ENCODE measurements at regions not wholly inside any gene's neighbourhood (a gene's known extent, or its start where the extent isn't known, plus 50 kb on each side); places are given as distances from the start of the nearest gene placed in this dataset.
"Not testable (repeated sequence)": the region's sequence is repeated elsewhere in the genome, so short reads cannot be mapped to it uniquely, and the experiment has no call there.

GRCh38 chr20:63145156-63145555, 70.8 kb downstream of the YTHDF1 start:
- DNase-seq (ENCODE audit: low read depth in 1 of 2, low spot score in 1 of 2) = no peak

- DNase-seq (ENCODE audit: low read depth in 1 of 2, low spot score in 1 of 2) = no peak
These were observed 73.0 kb downstream of the YTHDF1 start for GRCh38 chr20:63142933-63143332.

GRCh38 chr20:63141531-63141930, 74.4 kb downstream of the YTHDF1 start:
- no peak for DNase-seq (ENCODE audit: low read depth in 1 of 2, low spot score in 1 of 2)

GRCh38 chr20:63140514-63141433, 75.2 kb downstream of the YTHDF1 start:
- no peak for DNase-seq (ENCODE audit: low read depth in 1 of 2, low spot score in 1 of 2)

GRCh38 chr20:63139837-63140236, 76.1 kb downstream of the YTHDF1 start:
- DNase-seq (ENCODE audit: low read depth in 1 of 2, low spot score in 1 of 2) = no peak

- no peak for DNase-seq (ENCODE audit: low read depth in 1 of 2, low spot score in 1 of 2)
These were observed 76.6 kb downstream of the YTHDF1 start for GRCh38 chr20:63139356-63139755.

GRCh38 chr20:63138855-63139341, 77.0 kb downstream of the YTHDF1 start:
- no peak for DNase-seq (ENCODE audit: low read depth in 1 of 2, low spot score in 1 of 2)

- DNase-seq (ENCODE audit: low read depth in 1 of 2, low spot score in 1 of 2) = no peak
These were observed 78.0 kb downstream of the YTHDF1 start for GRCh38 chr20:63137851-63138415.

GRCh38 chr20:63136296-63136695, 79.6 kb downstream of the YTHDF1 start:
- no peak for DNase-seq (ENCODE audit: low read depth in 1 of 2, low spot score in 1 of 2)

- no peak for DNase-seq (ENCODE audit: low read depth in 1 of 2, low spot score in 1 of 2)
These were observed 80.5 kb downstream of the YTHDF1 start for GRCh38 chr20:63135411-63135810.

- DNase-seq (ENCODE audit: low read depth in 1 of 2, low spot score in 1 of 2) = not testable (repeated sequence)
These were observed 81.1 kb downstream of the YTHDF1 start for GRCh38 chr20:63134711-63135361.

GRCh38 chr20:63134201-63134612, 81.7 kb downstream of the YTHDF1 start:
- no peak for DNase-seq (ENCODE audit: low read depth in 1 of 2, low spot score in 1 of 2)

- no peak for DNase-seq (ENCODE audit: low read depth in 1 of 2, low spot score in 1 of 2)
These were observed 82.3 kb downstream of the YTHDF1 start for GRCh38 chr20:63133481-63134091.

GRCh38 chr20:63132715-63133471, 83.0 kb downstream of the YTHDF1 start:
- DNase-seq (ENCODE audit: low read depth in 1 of 2, low spot score in 1 of 2) = no peak

GRCh38 chr20:63132131-63132714, 83.7 kb downstream of the YTHDF1 start:
- DNase-seq (ENCODE audit: low read depth in 1 of 2, low spot score in 1 of 2) = no peak

- no peak for DNase-seq (ENCODE audit: low read depth in 1 of 2, low spot score in 1 of 2)
These were observed 85.0 kb downstream of the YTHDF1 start for GRCh38 chr20:63130658-63131577.

GRCh38 chr20:63129991-63130657, 85.8 kb downstream of the YTHDF1 start:
- DNase-seq (ENCODE audit: low read depth in 1 of 2, low spot score in 1 of 2) = no peak

- no peak for DNase-seq (ENCODE audit: low read depth in 1 of 2, low spot score in 1 of 2)
These were observed 86.5 kb downstream of the YTHDF1 start for GRCh38 chr20:63129376-63129965.
